ENCODE measurements at regions not wholly inside any gene's neighbourhood (a gene's known extent, or its start where the extent isn't known, plus 50 kb on each side); places are given as distances from the start of the nearest gene placed in this dataset.

GRCh38 chr5:82975812-82976211 lies 101.4 kb downstream of the TMEM167A start (continued):
- no peak for TF ChIP-seq SLC30A9 (CRISPR knock-in tag; IDR thresholded peaks at IDR 0.05)
- TF ChIP-seq ZBTB2 (IDR thresholded peaks at IDR 0.05) = no peak
- TF ChIP-seq AFF4 (CRISPR knock-in tag; IDR thresholded peaks at IDR 0.05) = no peak
- TF ChIP-seq CREB3 (tag; conservative IDR thresholded peaks at IDR 0.05; ENCODE audit: low read depth) = no peak
- TF ChIP-seq ZNF696 (CRISPR knock-in tag; conservative IDR thresholded peaks at IDR 0.05) = no peak
